Progenitor cell of endocrine pancreas (in vitro differentiated cells): ENCODE measurements at regions not wholly inside any gene's neighbourhood (a gene's known extent, or its start where the extent isn't known, plus 50 kb on each side); places are given as distances from the start of the nearest gene placed in this dataset.

ENCODE experiments used
- DNase-seq: peaks from one replicate; pipeline ENCODE4 v3.0.0; 2021; ENCODE audit warnings: low spot score; ENCODE audit not compliant: unreplicated experiment
- H3K27ac Mint-ChIP-seq: 2 replicates; pipeline ENCODE4 v1.8.0; 2021; ENCODE audit warnings: mild to moderate bottlenecking, moderate library complexity, mixed read lengths
- H3K27me3 Mint-ChIP-seq: 2 replicates; pipeline ENCODE4 v1.8.0; 2021; ENCODE audit warnings: mixed read lengths
- H3K36me3 Mint-ChIP-seq: 2 replicates; pipeline ENCODE4 v1.8.0; 2022; ENCODE audit warnings: mixed read lengths; ENCODE audit not compliant: insufficient read depth
- H3K4me1 Mint-ChIP-seq: 2 replicates; pipeline ENCODE4 v1.8.0; 2021; ENCODE audit warnings: low read depth, mixed read lengths
- H3K4me3 Mint-ChIP-seq: 2 replicates; pipeline ENCODE4 v1.8.0; 2021; ENCODE audit warnings: low read depth, mild to moderate bottlenecking, moderate library complexity, mixed read lengths
- H3K9me3 Mint-ChIP-seq: 2 replicates; pipeline ENCODE4 v1.8.0; 2021; ENCODE audit warnings: low read depth, mixed read lengths
- TF ChIP-seq, protein P1 (sequence below): fragments of 200-600 bp; sonication (generic); IDR thresholded peaks from one replicate; pipeline ENCODE4 v1.5.0; 2021; ENCODE audit warnings: antibody characterized with exemption, mild to moderate bottlenecking; ENCODE audit not compliant: unreplicated experiment

GRCh38 chr4:42824278-42824977 is 68.1 kb upstream of the GRXCR1 start:
- H3K4me1 Mint-ChIP-seq, result peaks cover 10% of the 10 kb centered on the region
- DNase-seq, result no peak
- TF ChIP-seq, protein P1, sequence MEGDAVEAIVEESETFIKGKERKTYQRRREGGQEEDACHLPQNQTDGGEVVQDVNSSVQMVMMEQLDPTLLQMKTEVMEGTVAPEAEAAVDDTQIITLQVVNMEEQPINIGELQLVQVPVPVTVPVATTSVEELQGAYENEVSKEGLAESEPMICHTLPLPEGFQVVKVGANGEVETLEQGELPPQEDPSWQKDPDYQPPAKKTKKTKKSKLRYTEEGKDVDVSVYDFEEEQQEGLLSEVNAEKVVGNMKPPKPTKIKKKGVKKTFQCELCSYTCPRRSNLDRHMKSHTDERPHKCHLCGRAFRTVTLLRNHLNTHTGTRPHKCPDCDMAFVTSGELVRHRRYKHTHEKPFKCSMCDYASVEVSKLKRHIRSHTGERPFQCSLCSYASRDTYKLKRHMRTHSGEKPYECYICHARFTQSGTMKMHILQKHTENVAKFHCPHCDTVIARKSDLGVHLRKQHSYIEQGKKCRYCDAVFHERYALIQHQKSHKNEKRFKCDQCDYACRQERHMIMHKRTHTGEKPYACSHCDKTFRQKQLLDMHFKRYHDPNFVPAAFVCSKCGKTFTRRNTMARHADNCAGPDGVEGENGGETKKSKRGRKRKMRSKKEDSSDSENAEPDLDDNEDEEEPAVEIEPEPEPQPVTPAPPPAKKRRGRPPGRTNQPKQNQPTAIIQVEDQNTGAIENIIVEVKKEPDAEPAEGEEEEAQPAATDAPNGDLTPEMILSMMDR, result no peak
- H3K4me3 Mint-ChIP-seq, result no peak overlapping the region
- H3K27ac Mint-ChIP-seq, result no peak overlapping the region
- H3K27me3 Mint-ChIP-seq, result peaks cover 89% of the 10 kb centered on the region
- H3K9me3 Mint-ChIP-seq, result no peaks in the 10 kb centered on the region
- no peaks in the 10 kb centered on the region for H3K36me3 Mint-ChIP-seq

DNA sequence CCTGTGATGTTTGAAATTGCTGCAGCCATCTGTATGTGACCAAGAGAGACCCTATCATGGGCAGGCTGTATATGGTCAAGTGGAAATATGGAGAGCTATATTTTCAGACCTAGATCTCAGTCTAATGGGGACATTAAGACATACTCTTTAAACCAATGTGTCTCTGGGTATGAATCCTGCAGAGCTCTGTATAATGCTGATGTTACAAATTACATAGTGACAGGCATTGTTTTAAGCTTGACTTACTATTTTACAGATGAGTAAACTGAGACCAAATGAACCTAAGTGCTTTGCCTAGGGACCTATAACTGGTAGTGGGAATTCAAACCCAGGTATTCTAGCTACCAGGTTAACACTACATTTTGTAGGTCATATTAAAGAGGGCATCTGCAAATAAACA is 71.3 kb upstream of the GRXCR1 start:
- Mint-ChIP-seq H3K27ac (no peak overlapping the region), H3K4me1 (peaks cover 10% of the 10 kb centered on the region), H3K27me3 (peaks cover 73% of the 10 kb centered on the region), H3K4me3 (no peak overlapping the region), H3K36me3 (no peaks in the 10 kb centered on the region), H3K9me3 (no peaks in the 10 kb centered on the region)
- no peak for DNase-seq
- TF ChIP-seq, protein P1, result no peak

- no peak overlapping the region for H3K4me3 Mint-ChIP-seq
- H3K4me1 Mint-ChIP-seq, result peaks cover 8% of the 10 kb centered on the region
- TF ChIP-seq, protein P1, result no peak
- no peaks in the 10 kb centered on the region for H3K9me3 Mint-ChIP-seq
- no peak overlapping the region for H3K27ac Mint-ChIP-seq
- H3K36me3 Mint-ChIP-seq, result no peaks in the 10 kb centered on the region
- DNase-seq, result no peak
- H3K27me3 Mint-ChIP-seq, result peaks cover 60% of the 10 kb centered on the region
Measured at GRCh38 chr4:42819863-42820514, 72.5 kb upstream of the GRXCR1 start.

GRCh38 chr4:42817913-42818312 is 74.6 kb upstream of the GRXCR1 start:
- Mint-ChIP-seq H3K9me3 (no peaks in the 10 kb centered on the region), H3K4me3 (no peak overlapping the region), H3K4me1 (peaks cover 2% of the 10 kb centered on the region), H3K27ac (no peak overlapping the region), H3K36me3 (no peaks in the 10 kb centered on the region), H3K27me3 (peaks cover 44% of the 10 kb centered on the region)
- TF ChIP-seq, protein P1, result no peak
- DNase-seq, result no peak

DNA sequence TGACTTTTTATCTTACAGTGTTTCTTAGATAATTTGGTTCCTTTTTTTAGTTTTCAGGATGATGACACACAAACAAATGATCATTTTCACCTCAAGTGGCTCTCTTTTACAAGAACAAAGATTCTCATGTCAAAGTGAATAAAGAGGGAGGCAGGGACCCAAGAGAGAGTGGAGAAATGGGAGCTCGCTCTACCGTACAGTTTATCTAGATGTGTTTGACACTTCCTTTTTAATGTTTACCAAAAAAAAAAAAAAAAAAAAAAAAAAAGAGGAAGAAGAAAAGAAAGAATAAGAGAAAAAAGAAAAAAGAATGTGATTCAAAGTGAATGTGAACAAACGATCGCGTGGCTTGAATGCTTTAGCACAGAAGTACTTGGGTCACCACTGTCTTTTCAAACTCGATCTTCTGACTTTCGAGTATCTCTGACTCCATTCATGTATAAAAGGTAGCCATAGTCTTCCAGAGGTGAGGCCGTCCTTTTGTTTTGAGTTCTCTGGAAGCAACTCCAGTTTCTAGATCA is 75.6 kb upstream of the GRXCR1 start:
- no peak overlapping the region for H3K27ac Mint-ChIP-seq
- no peaks in the 10 kb centered on the region for H3K9me3 Mint-ChIP-seq

More for the DNA sequence above, 75.6 kb upstream of the GRXCR1 start:
- peaks cover 2% of the 10 kb centered on the region for H3K4me1 Mint-ChIP-seq
- no peaks in the 10 kb centered on the region for H3K36me3 Mint-ChIP-seq
- TF ChIP-seq, protein P1, result no peak
- H3K4me3 Mint-ChIP-seq, result no peak overlapping the region
- no peak for DNase-seq
- peaks cover 41% of the 10 kb centered on the region for H3K27me3 Mint-ChIP-seq
